ENCODE measurements at regions not wholly inside any gene's neighbourhood (a gene's known extent, or its start where the extent isn't known, plus 50 kb on each side); places are given as distances from the start of the nearest gene placed in this dataset.

- DNase-seq (ENCODE audit: low spot score): no peak
- no peaks in the 10 kb centered on the region for H3K36me3 ChIP-seq (ENCODE audit: control insufficient read depth in 4 of 4, insufficient read depth in 3 of 4, low read depth in 1 of 4, low read length in 3 of 4)
- no peak for TF ChIP-seq CTCF (IDR thresholded peaks at IDR 0.05; ENCODE audit: low read depth, low read length, missing input control)
These were observed 577.2 kb downstream of the PPARGC1A start for GRCh38 chr4:23312686-23313085.

GRCh38 chr4:23311983-23312382 is 577.9 kb downstream of the PPARGC1A start:
- H3K36me3 ChIP-seq (ENCODE audit: control insufficient read depth in 4 of 4, insufficient read depth in 3 of 4, low read depth in 1 of 4, low read length in 3 of 4): no peaks in the 10 kb centered on the region
- H3K4me1 ChIP-seq (ENCODE audit: control insufficient read depth in 4 of 4, insufficient read depth in 4 of 4, low read length in 3 of 4): no peaks in the 10 kb centered on the region
- TF ChIP-seq GABPA (IDR thresholded peaks at IDR 0.05 in 1 of 2, conservative IDR thresholded peaks at IDR 0.05 in 1 of 2): no peak
- TF ChIP-seq YY1 (IDR thresholded peaks at IDR 0.05): no peak
- no peak for TF ChIP-seq ZBTB33 (IDR thresholded peaks at IDR 0.05)
- TF ChIP-seq EGR1 (IDR thresholded peaks at IDR 0.05; ENCODE audit: low read depth in 2 of 2): no peak
- no peak for TF ChIP-seq RAD21 (IDR thresholded peaks at IDR 0.05)
- TF ChIP-seq SP1 (IDR thresholded peaks at IDR 0.05): no peak
- TF ChIP-seq FOXA2 (IDR thresholded peaks at IDR 0.05): no peak
- TF ChIP-seq HNF4G (IDR thresholded peaks at IDR 0.05): no peak
- TF ChIP-seq CTCF (IDR thresholded peaks at IDR 0.05; ENCODE audit: low read depth, low read length, missing input control): no peak
- TF ChIP-seq FOXA1 (IDR thresholded peaks at IDR 0.05): no peak
- H3K27me3 ChIP-seq (ENCODE audit: control insufficient read depth in 4 of 4, insufficient read depth in 4 of 4, low read length in 3 of 4): peaks cover 0 to 3% (median 0%) of the 10 kb centered on the region in 4 donors
- no peak overlapping the region for H3K4me3 ChIP-seq (ENCODE audit: low read depth in 1 of 3, low read length in 3 of 3)
- DNase-seq (ENCODE audit: low spot score): no peak
- H3K9ac ChIP-seq (ENCODE audit: low read depth in 1 of 2, low read length in 2 of 2): no peak overlapping the region
- WGBS: 71% methylated on average over 3 of the region's 3 CpGs
- H3K27ac ChIP-seq (ENCODE audit: low read depth in 1 of 2, low read length in 2 of 2): no peak overlapping the region
- no peaks in the 10 kb centered on the region for H3K9me3 ChIP-seq (ENCODE audit: control insufficient read depth in 4 of 4, low read length in 3 of 4)

More at GRCh38 chr4:23312686-23313085, 577.2 kb downstream of the PPARGC1A start:
- H3K27me3 ChIP-seq (ENCODE audit: control insufficient read depth in 4 of 4, insufficient read depth in 4 of 4, low read length in 3 of 4): peaks cover 0 to 3% (median 0%) of the 10 kb centered on the region in 4 donors
- no peak overlapping the region for H3K27ac ChIP-seq (ENCODE audit: low read depth in 1 of 2, low read length in 2 of 2)
- no peaks in the 10 kb centered on the region for H3K9me3 ChIP-seq (ENCODE audit: control insufficient read depth in 4 of 4, low read length in 3 of 4)
- H3K9ac ChIP-seq (ENCODE audit: low read depth in 1 of 2, low read length in 2 of 2): no peak overlapping the region
- H3K4me1 ChIP-seq (ENCODE audit: control insufficient read depth in 4 of 4, insufficient read depth in 4 of 4, low read length in 3 of 4): no peaks in the 10 kb centered on the region
- H3K4me3 ChIP-seq (ENCODE audit: low read depth in 1 of 3, low read length in 3 of 3): no peak overlapping the region

GRCh38 chr4:23305026-23305425 is 584.8 kb downstream of the PPARGC1A start:
- Histone ChIP-seq H3K4me3 (ENCODE audit: low read depth in 1 of 3, low read length in 3 of 3) (no peak overlapping the region), H3K4me1 (ENCODE audit: control insufficient read depth in 4 of 4, insufficient read depth in 4 of 4, low read length in 3 of 4) (no peaks in the 10 kb centered on the region), H3K27me3 (ENCODE audit: control insufficient read depth in 4 of 4, insufficient read depth in 4 of 4, low read length in 3 of 4) (no peaks in the 10 kb centered on the region), H3K9ac (ENCODE audit: low read depth in 1 of 2, low read length in 2 of 2) (no peak overlapping the region), H3K27ac (ENCODE audit: low read depth in 1 of 2, low read length in 2 of 2) (no peak overlapping the region), H3K9me3 (ENCODE audit: control insufficient read depth in 4 of 4, low read length in 3 of 4) (no peaks in the 10 kb centered on the region), H3K36me3 (ENCODE audit: control insufficient read depth in 4 of 4, insufficient read depth in 3 of 4, low read depth in 1 of 4, low read length in 3 of 4) (no peaks in the 10 kb centered on the region)
- no peak for DNase-seq (ENCODE audit: low spot score)
- TF ChIP-seq RAD21 (IDR thresholded peaks at IDR 0.05): no peak
- no peak for TF ChIP-seq SP1 (IDR thresholded peaks at IDR 0.05)
- 53% methylated on average over 1 of the region's 1 CpG for WGBS
